Activated naive CD4-positive, alpha-beta T cell (primary cell): ENCODE measurements at regions not wholly inside any gene's neighbourhood (a gene's known extent, or its start where the extent isn't known, plus 50 kb on each side); places are given as distances from the start of the nearest gene placed in this dataset.

Experiments
- DNase-seq, 4 experiments: peaks; one replicate each; lab custom pipeline; 2025; lab: John Stamatoyannopoulos, UW

DNA sequence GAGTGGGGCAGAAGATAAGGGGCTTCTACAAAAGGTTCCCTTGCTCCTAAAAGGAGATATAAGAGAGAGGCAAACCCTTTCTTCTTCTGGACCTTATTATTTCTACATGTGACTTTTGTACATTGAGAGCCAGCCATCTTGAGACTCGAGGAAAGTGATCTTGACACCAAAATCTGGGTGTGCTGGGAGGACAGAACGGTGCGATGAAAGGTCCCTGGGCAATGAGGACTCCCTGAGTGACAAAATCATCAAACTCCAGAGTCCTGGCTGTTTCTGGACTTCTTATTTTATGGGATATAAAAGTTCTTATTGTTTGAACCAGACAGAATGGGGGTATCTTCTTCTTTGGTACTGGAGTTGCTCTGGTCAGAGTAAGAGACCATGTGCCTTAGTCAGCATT is 411.0 kb downstream of the ZNF536 start:
- no peak for DNase-seq

GRCh38 chr19:30781519-30781918 is 409.3 kb downstream of the ZNF536 start:
- DNase-seq = no peak

- DNase-seq = no peak
Observed at GRCh38 chr19:30781047-30781446, 408.9 kb downstream of the ZNF536 start.

- no peak for DNase-seq
Observed at GRCh38 chr19:30780456-30780855, 408.3 kb downstream of the ZNF536 start.

DNA sequence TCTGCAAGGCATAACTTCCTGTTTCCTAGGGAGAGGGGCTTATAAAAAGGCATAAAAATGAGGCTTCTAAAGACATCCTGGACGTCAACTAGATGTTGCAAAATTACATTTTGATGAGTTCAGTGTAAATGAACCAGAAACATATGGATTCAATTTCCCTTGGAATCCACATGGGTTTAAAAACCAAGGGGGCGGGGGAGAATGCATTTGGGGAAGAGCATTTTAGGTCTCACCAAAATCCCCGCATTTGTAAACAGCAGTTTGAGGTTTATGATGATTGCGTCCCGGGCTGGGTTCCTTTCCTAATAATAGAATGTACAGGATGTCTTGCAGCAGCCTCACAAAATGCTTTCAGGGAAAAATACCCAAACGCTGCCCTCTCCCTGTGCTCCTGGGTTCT is 407.8 kb downstream of the ZNF536 start:
- no peak for DNase-seq

- DNase-seq = no peak
Observed at GRCh38 chr19:30778961-30779715, 407.0 kb downstream of the ZNF536 start.

DNA sequence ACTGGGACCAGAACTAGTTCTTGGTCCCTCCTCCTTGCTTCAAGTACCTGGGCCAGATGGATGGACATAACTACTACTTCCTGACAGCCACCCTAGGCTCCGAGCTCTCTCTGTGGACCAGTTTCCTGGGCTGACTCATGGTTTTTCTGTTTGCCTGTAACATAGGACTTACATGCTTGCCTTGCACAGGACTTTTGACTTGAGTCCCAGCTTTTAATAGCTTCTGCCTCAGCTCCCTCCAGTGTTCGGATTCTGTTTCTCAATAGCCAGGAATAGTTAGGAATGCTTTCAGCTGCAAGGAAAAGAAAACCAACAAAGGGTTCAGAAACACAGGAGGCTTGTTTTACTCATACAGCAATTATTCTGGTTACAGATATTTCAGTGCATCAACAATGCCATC is 405.9 kb downstream of the ZNF536 start:
- no peak for DNase-seq

GRCh38 chr19:30775956-30776355 is 403.8 kb downstream of the ZNF536 start:
- no peak for DNase-seq

- DNase-seq = no peak
Observed at GRCh38 chr19:30774252-30774766, 402.1 kb downstream of the ZNF536 start.

- DNase-seq = no peak
Observed at GRCh38 chr19:30762651-30763050, 390.5 kb downstream of the ZNF536 start.

- DNase-seq = no peak
Observed at GRCh38 chr19:30760014-30760413, 387.8 kb downstream of the ZNF536 start.

DNA sequence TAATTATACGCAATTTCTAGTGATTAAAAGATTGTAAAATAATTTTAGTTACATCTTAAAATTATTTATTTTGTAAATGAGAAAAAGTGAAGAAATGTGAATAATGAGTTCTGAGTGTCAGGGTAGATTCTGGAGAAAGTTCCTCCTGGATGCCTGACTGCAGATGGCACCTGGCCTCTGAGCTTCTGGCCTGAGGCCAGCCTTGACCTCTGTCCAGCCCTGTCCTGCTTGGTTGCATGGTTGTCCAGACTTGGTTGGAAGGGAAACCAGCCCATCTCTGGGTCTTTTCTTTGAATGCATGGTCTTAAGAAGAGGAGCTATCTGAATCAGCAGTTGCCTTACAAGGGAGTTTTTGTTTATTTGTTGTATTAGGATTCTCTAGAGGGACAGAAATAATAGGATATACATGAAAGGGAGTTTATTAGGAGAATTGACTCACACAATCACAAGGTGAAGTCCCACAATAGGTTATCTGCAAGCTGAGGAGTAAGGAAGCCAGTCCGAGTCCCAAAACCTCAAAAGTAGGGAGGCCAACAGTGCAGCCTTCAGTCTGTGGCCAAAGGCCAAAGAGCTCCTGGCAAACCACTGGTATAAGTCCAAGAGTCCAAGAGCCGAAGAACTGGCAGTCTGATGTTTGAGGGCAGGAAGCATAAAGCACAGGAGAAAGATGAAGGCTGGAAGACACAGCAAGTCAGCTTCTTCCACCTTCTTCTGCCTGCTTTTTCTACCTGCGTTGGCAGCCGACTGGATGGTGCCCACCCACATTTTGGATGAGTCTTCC is 385.8 kb downstream of the ZNF536 start:
- no peak for DNase-seq

GRCh38 chr19:30757104-30757836 is 385.1 kb downstream of the ZNF536 start:
- no peak for DNase-seq

- DNase-seq = no peak
Observed at GRCh38 chr19:30755581-30755980, 383.4 kb downstream of the ZNF536 start.

- no peak for DNase-seq
Observed at GRCh38 chr19:30754162-30754561, 382.0 kb downstream of the ZNF536 start.

- no peak for DNase-seq
Observed at GRCh38 chr19:30752876-30753275, 380.7 kb downstream of the ZNF536 start.

- DNase-seq = no peak
Observed at GRCh38 chr19:30752201-30752600, 380.0 kb downstream of the ZNF536 start.

DNA sequence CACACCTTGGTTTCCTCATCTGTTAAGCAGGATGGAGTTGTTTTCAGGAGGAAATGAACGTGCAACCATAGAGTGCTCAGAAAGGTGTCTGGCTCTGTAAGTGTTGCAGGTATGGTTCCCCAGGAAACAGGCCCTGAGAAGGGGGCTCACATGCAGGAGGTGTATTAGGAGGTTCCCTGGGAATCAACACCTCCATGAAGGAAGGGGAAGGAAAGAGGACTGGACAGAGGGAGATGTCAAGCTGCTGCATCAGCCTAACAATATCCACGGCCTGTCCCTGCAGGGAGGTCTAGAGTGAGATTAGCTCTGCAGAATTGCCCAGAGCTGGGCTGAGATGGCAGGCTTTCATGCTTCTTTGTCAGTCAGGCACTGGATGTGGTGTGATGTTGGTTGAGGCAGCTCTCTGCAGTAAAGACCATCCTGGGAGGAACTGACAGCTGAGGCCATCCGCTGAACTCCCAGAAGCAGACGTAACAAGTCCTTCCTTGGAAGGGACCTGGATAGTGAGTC is 373.3 kb downstream of the ZNF536 start:
- no peak for DNase-seq

DNA sequence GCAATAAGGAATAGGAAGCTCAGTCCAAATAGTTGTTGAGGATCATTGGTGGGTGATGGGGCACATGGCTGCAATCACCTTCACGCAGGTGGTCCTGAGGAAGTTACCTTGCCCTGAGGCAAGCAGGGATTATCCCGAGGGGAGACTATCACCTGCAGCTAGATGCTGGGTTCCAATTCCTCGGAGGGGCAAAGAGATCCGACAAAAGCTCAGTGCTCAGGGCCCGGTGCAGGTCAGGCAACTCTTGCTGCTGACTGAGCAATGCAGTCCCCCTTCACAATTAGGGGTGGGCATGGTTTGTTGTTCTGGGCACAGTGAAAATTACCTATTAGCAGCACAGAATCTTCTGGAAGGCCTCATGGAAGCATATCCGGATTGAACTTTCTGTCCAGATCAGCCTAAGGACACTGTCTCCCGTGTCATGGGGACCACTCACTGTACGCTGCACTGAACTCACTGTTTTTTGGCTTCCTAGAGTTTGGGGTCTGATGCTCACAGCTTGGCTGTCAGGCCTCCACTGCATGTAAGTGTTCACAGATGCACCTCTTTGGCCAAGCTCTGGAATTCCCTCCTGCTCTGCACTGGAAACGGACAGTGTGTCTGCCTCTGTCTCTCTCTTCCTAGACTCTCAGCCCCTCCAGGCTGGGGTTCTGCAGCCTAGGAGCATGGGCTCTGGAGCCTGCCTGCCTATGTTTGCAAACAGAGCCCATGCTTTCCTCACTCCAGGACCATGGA is 372.7 kb downstream of the ZNF536 start:
- DNase-seq = no peak

GRCh38 chr19:30743702-30744101 is 371.5 kb downstream of the ZNF536 start:
- no peak for DNase-seq

DNA sequence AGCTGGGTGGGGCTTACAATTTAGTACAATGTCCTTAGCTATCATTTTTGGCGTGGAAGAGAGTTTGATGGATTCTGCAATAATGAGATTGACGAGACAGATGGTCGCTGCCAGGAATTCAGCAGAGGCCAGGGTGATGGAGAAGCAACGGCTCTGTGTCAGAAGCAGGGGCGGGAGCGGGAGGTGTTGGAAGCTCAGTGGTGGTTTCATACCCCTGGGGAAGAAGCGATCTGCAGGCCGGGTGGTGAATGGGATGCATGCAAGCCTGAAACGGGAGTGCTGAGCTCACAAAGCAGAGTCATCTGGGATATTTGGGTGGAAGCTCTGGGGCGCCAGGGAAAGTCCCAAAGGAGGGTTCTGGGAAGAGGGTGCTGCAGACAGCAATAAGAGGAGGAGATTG is 370.8 kb downstream of the ZNF536 start:
- DNase-seq = no peak
